IMR-90 (cell line): ENCODE measurements at regions not wholly inside any gene's neighbourhood (a gene's known extent, or its start where the extent isn't known, plus 50 kb on each side); places are given as distances from the start of the nearest gene placed in this dataset.

Experiments
- ATAC-seq: fragments of 200-7000 bp; cut with Tn5 transposase; 2 replicates; pipeline ENCODE4 v1.9.1; 2020; ENCODE audit warnings: low read depth, mild to moderate bottlenecking, moderate library complexity
- BruUV-seq: library from RNA; stranded (reverse); fragments of 400-500 nt; replicated peaks from 2 replicates; lab custom pipeline; 2021; lab: Mats Ljungman, UMichigan
- CTCF ChIA-PET: fragments of 300-600 bp; formaldehyde crosslinking; extraction: SDS; loops from one replicate; lab custom pipeline; 2021; ENCODE audit warnings: antibody characterized with exemption; lab: Yijun Ruan, JAX
- POLR2A ChIA-PET: fragments of 300-600 bp; sonication (Branson Sonifier 250); formaldehyde crosslinking; loops from one replicate; lab custom pipeline; 2022; ENCODE audit warnings: antibody characterized with exemption; ENCODE audit not compliant: unreplicated experiment; lab: Charles Lee
- DNase-seq: peaks from one replicate; pipeline ENCODE4 v3.0.0; 2013
- H2AFZ ChIP-seq: replicated peaks from 2 replicates; pipeline ENCODE3; 2013; ENCODE audit warnings: low read length, mild to moderate bottlenecking; ENCODE audit not compliant: poor library complexity
- H2AK5ac ChIP-seq: 2 replicates; pipeline ENCODE4 v1.6.1; 2013; ENCODE audit warnings: low read depth, low read length, inconsistent platforms
- H2AK9ac ChIP-seq: replicated peaks from 2 replicates; pipeline ENCODE3; 2013; ENCODE audit warnings: mild to moderate bottlenecking, low read depth, low read length, moderate library complexity; ENCODE audit not compliant: poor library complexity
- H2BK120ac ChIP-seq: 2 replicates; pipeline ENCODE4 v1.6.1; 2013; ENCODE audit warnings: low read depth, low read length, inconsistent platforms
- H2BK15ac ChIP-seq: 3 replicates; pipeline ENCODE4 v1.6.1; 2013; ENCODE audit warnings: low read depth, low read length, inconsistent platforms
- H2BK20ac ChIP-seq: 2 replicates; pipeline ENCODE4 v1.6.1; 2013; ENCODE audit warnings: low read depth, mild to moderate bottlenecking, inconsistent platforms, low read length, moderate library complexity
- H2BK5ac ChIP-seq: 2 replicates; pipeline ENCODE4 v1.6.1; 2013; ENCODE audit warnings: mild to moderate bottlenecking, low read depth, low read length, inconsistent platforms; ENCODE audit not compliant: poor library complexity, severe bottlenecking
- H3K14ac ChIP-seq: replicated peaks from 2 replicates; pipeline ENCODE4 v1.6.1; 2013; ENCODE audit warnings: low read depth, low read length, inconsistent platforms
- H3K18ac ChIP-seq: 2 replicates; pipeline ENCODE4 v1.6.1; 2013; ENCODE audit warnings: low read depth, low read length, control low read depth
- H3K23ac ChIP-seq: 2 replicates; pipeline ENCODE4 v1.6.1; 2013; ENCODE audit warnings: low read depth, low read length, inconsistent platforms
- H3K27ac ChIP-seq: 2 replicates; pipeline ENCODE4 v1.5.1; 2013; ENCODE audit warnings: mild to moderate bottlenecking, control low read depth, low read length; ENCODE audit not compliant: insufficient read depth
- H3K27me3 ChIP-seq: 2 replicates; pipeline ENCODE4 v1.6.1; 2013; ENCODE audit warnings: low read length; ENCODE audit not compliant: control insufficient read depth, insufficient read depth
- H3K36me3 ChIP-seq: 2 replicates; pipeline ENCODE4 v1.6.1; 2013; ENCODE audit warnings: low read length, mixed read lengths; ENCODE audit not compliant: control insufficient read depth, insufficient read depth
- H3K4ac ChIP-seq: 2 replicates; pipeline ENCODE4 v1.6.1; 2013; ENCODE audit warnings: low read depth, low read length, inconsistent platforms
- H3K4me1 ChIP-seq: 2 replicates; pipeline ENCODE4 v1.6.1; 2013; ENCODE audit warnings: low read length, mixed read lengths; ENCODE audit not compliant: control insufficient read depth, insufficient read depth
- H3K4me2 ChIP-seq: 2 replicates; pipeline ENCODE4 v1.6.1; 2013; ENCODE audit warnings: low read depth, mild to moderate bottlenecking, control low read depth, low read length, moderate library complexity
- H3K4me3 ChIP-seq: 2 replicates; pipeline ENCODE4 v1.5.1; 2013; ENCODE audit warnings: low read depth, mild to moderate bottlenecking, control low read depth, low read length, moderate library complexity; ENCODE audit not compliant: insufficient read depth
- H3K56ac ChIP-seq: 2 replicates; pipeline ENCODE4 v1.6.1; 2013; ENCODE audit warnings: low read length, inconsistent platforms; ENCODE audit not compliant: insufficient read depth; ENCODE audit errors: extremely low read depth
- H3K79me1 ChIP-seq, 2 experiments: 2 replicates each; pipeline ENCODE4 v1.6.1; 2013; ENCODE audit warnings: low read length in 2 of 2, inconsistent platforms in 1 of 2, low read depth in 1 of 2
- H3K9ac ChIP-seq: 2 replicates; pipeline ENCODE4 v1.6.1; 2013; ENCODE audit warnings: low read depth, low read length, control low read depth
- H3K9me1 ChIP-seq: 2 replicates; pipeline ENCODE4 v1.6.1; 2013; ENCODE audit warnings: low read length, inconsistent platforms; ENCODE audit not compliant: insufficient read depth
- H3K9me3 ChIP-seq: 2 replicates; pipeline ENCODE4 v1.6.1; 2013; ENCODE audit warnings: low read length; ENCODE audit not compliant: control insufficient read depth, insufficient read depth
- H4K20me1 ChIP-seq: 2 replicates; pipeline ENCODE4 v1.6.1; 2013; ENCODE audit warnings: low read length, inconsistent platforms; ENCODE audit not compliant: insufficient read depth
- H4K5ac ChIP-seq: 2 replicates; pipeline ENCODE4 v1.6.1; 2013; ENCODE audit warnings: mild to moderate bottlenecking, low read depth, low read length, control low read depth
- H4K8ac ChIP-seq, 2 experiments: 2 replicates each; pipeline ENCODE4 v1.6.1; 2013; ENCODE audit warnings: low read depth in 2 of 2, low read length in 2 of 2, control low read depth in 1 of 2, inconsistent platforms in 1 of 2
- H4K91ac ChIP-seq: 2 replicates; pipeline ENCODE4 v1.6.1; 2013; ENCODE audit warnings: low read depth, low read length, inconsistent platforms; ENCODE audit not compliant: insufficient read depth
- ELK1 ChIP-seq: fragments of 150-350 bp; IDR thresholded peaks from 2 replicates; pipeline ENCODE4 v1.6.1; 2016; ENCODE audit warnings: low read depth, mild to moderate bottlenecking, low read length, moderate library complexity, borderline replicate concordance
- FOS ChIP-seq: fragments of 150-350 bp; IDR thresholded peaks from 2 replicates; pipeline ENCODE4 v1.6.1; 2016; ENCODE audit warnings: low read depth, low read length
- MAFK ChIP-seq: IDR thresholded peaks from 2 replicates; pipeline ENCODE4 v1.6.1; 2012; ENCODE audit warnings: low read depth, low read length, improper control_type of control experiment
- MAZ ChIP-seq: IDR thresholded peaks from 2 replicates; pipeline ENCODE4 v1.6.1; 2012; ENCODE audit warnings: low read depth, mild to moderate bottlenecking, low read length, improper control_type of control experiment, moderate library complexity, borderline replicate concordance
- MXI1 ChIP-seq: IDR thresholded peaks from 2 replicates; pipeline ENCODE4 v1.6.1; 2012; ENCODE audit warnings: low read depth, mild to moderate bottlenecking, low read length, moderate library complexity, borderline replicate concordance
- NFE2L2 ChIP-seq: fragments of 150-350 bp; IDR thresholded peaks from 2 replicates; pipeline ENCODE4 v1.6.1; 2016; ENCODE audit warnings: low read depth, mild to moderate bottlenecking, low read length
- POLR2A ChIP-seq: IDR thresholded peaks from 2 replicates; pipeline ENCODE4 v1.6.1; 2012; ENCODE audit warnings: mild to moderate bottlenecking, low read depth, low read length
- RAD21 ChIP-seq: IDR thresholded peaks from 2 replicates; pipeline ENCODE4 v1.6.1; 2012; ENCODE audit warnings: low read length, improper control_type of control experiment
- RCOR1 ChIP-seq: IDR thresholded peaks from 2 replicates; pipeline ENCODE4 v1.6.1; 2012; ENCODE audit warnings: mild to moderate bottlenecking, low read length, improper control_type of control experiment; ENCODE audit not compliant: insufficient replicate concordance
- RFX5 ChIP-seq: IDR thresholded peaks from 2 replicates; pipeline ENCODE4 v1.8.0; 2012; ENCODE audit warnings: low read depth, mild to moderate bottlenecking, low read length, moderate library complexity
- USF2 ChIP-seq: fragments of 150-350 bp; IDR thresholded peaks from 2 replicates; pipeline ENCODE4 v1.6.1; 2017; ENCODE audit warnings: mild to moderate bottlenecking, antibody characterized with exemption, low read length, low read depth
- WGBS, 2 experiments: methylation state at CpG; one replicate each; pipeline versions ENCODE4 v1.1.5 to v1.1.7; 2013; ENCODE audit warnings: missing lambda C conversion rate in 2 of 2; ENCODE audit not compliant: insufficient read length in 1 of 2; ENCODE audit errors: extremely low coverage in 2 of 2; 5-methylcytosine and 5-hydroxymethylcytosine counted together
- dilution Hi-C: fragments of 300-500 bp; cut with HindIII; formaldehyde crosslinking; loops from one replicate; pipeline ENCODE4 v1.14.3; 2018; ENCODE audit warnings: low sequenced_read_pairs; ENCODE audit not compliant: unreplicated experiment
- in situ Hi-C: fragments of 300-500 bp; cut with MboI; formaldehyde crosslinking; loops from 3 replicates; pipeline ENCODE4 v1.14.3; 2019; ENCODE audit warnings: low sequenced_read_pairs, inconsistent platforms, mixed read lengths
- intact Hi-C: fragments of 100-400 bp; cut with micrococcal nuclease; formaldehyde crosslinking; loops from 2 replicates; pipeline ENCODE4 v1.10.0; 2022

- Histone ChIP-seq H3K4ac (no peak overlapping the region), H3K27ac (no peak overlapping the region), H4K5ac (no peak overlapping the region), H2BK120ac (no peak overlapping the region), H3K4me2 (no peak overlapping the region), H3K79me1 (no peaks in the 10 kb centered on the region), H4K20me1 (no peaks in the 10 kb centered on the region), H4K91ac (no peak overlapping the region), H3K9me3 (peaks cover 3% of the 10 kb centered on the region; the same call in 1 of the 2 replicates), H3K9ac (no peak overlapping the region), H3K36me3 (no peaks in the 10 kb centered on the region), H4K8ac (no peak overlapping the region), H3K9me1 (no peaks in the 10 kb centered on the region), H3K4me3 (no peak overlapping the region), H3K56ac (no peak overlapping the region), H3K27me3 (peaks cover 8% of the 10 kb centered on the region), H3K18ac (no peak overlapping the region), H2AFZ (no peak overlapping the region), H3K14ac (no peak overlapping the region), H2BK5ac (no peak overlapping the region), H2AK5ac (no peak overlapping the region), H2BK20ac (no peak overlapping the region), H3K23ac (no peak overlapping the region), H3K4me1 (no peaks in the 10 kb centered on the region), H2BK15ac (no peak overlapping the region), H2AK9ac (no peak overlapping the region)
- in situ Hi-C loops (no loop called here), intact Hi-C loops (no loop called here), dilution Hi-C loops (no loop called here)
- BruUV-seq: no TSS peak
- TF ChIP-seq ELK1 (no peak), POLR2A (no peak), MAZ (no peak), RFX5 (no peak), RCOR1 (no peak), NFE2L2 (no peak), MAFK (no peak), RAD21 (no peak), MXI1 (no peak), FOS (no peak), USF2 (no peak)
- CTCF ChIA-PET: no interaction called here
- ATAC-seq (no peak), DNase-seq (no peak)
- WGBS, 2 experiments: 83 to 100% methylated on average over 1 of the region's 3 CpGs
- POLR2A ChIA-PET: no interaction called here
These were observed 292.7 kb upstream of the TNRC6C start for GRCh38 chr17:77665833-77666232.
